GM12892 (cell line): ENCODE measurements at regions not wholly inside any gene's neighbourhood (a gene's known extent, or its start where the extent isn't known, plus 50 kb on each side); places are given as distances from the start of the nearest gene placed in this dataset.

Source experiments
- POLR2A ChIP-seq: IDR thresholded peaks from 2 replicates; pipeline ENCODE4 v1.6.1; 2011; ENCODE audit warnings: low read depth, low read length, control low read depth
- POLR2AphosphoS5 ChIP-seq: IDR thresholded peaks from 2 replicates; pipeline ENCODE4 v1.6.1; 2011; ENCODE audit warnings: low read depth, low read length, control low read depth
- TAF1 ChIP-seq: IDR thresholded peaks from 2 replicates; pipeline ENCODE4 v1.6.1; 2011; ENCODE audit warnings: low read depth, mild to moderate bottlenecking, control low read depth, low read length, borderline replicate concordance

GRCh38 chr18:10398571-10398970 lies 55.9 kb upstream of the APCDD1 start:
- TF ChIP-seq POLR2A (no peak), POLR2AphosphoS5 (no peak), TAF1 (no peak)
